WTC11 (cell line): ENCODE measurements at regions not wholly inside any gene's neighbourhood (a gene's known extent, or its start where the extent isn't known, plus 50 kb on each side); places are given as distances from the start of the nearest gene placed in this dataset.

Source experiments
- ATAC-seq: fragments of 200-7000 bp; cut with Tn5 transposase; 2 replicates; pipeline ENCODE4 v1.10.0; 2021; ENCODE audit warnings: mild to moderate bottlenecking, moderate library complexity
- CTCF ChIA-PET: fragments of 300-600 bp; sonication (Branson Sonifier 250); formaldehyde crosslinking; loops from one replicate; lab custom pipeline; 2021; ENCODE audit warnings: antibody characterized with exemption; lab: Charles Lee
- POLR2A ChIA-PET: fragments of 350-600 bp; sonication (Branson Sonifier 250); formaldehyde crosslinking; loops from one replicate; lab custom pipeline; 2021; ENCODE audit warnings: antibody characterized with exemption; lab: Charles Lee
- DNase-seq: peaks from one replicate; pipeline ENCODE4 v3.0.0; 2021; ENCODE audit warnings: low spot score
- H3K27ac Mint-ChIP-seq: 2 replicates; pipeline ENCODE4 v1.8.0; 2021; ENCODE audit warnings: mixed read lengths
- H3K27me3 Mint-ChIP-seq: 2 replicates; pipeline ENCODE4 v1.8.0; 2021; ENCODE audit warnings: low read depth, mild to moderate bottlenecking, moderate library complexity, mixed read lengths
- H3K36me3 Mint-ChIP-seq: 2 replicates; pipeline ENCODE4 v1.8.0; 2021; ENCODE audit warnings: mixed read lengths
- H3K4me1 Mint-ChIP-seq: 2 replicates; pipeline ENCODE4 v1.8.0; 2022; ENCODE audit warnings: mixed read lengths
- H3K4me3 Mint-ChIP-seq: 2 replicates; pipeline ENCODE4 v1.8.0; 2021; ENCODE audit warnings: mild to moderate bottlenecking, moderate library complexity, mixed read lengths
- H3K9me3 Mint-ChIP-seq: 2 replicates; pipeline ENCODE4 v1.8.0; 2021; ENCODE audit warnings: mixed read lengths
- AFF4 ChIP-seq: sonication (generic); formaldehyde crosslinking; IDR thresholded peaks from 2 replicates; pipeline ENCODE4 v1.8.1; 2023; ENCODE audit warnings: mild to moderate bottlenecking, missing genetic modification reagents, borderline replicate concordance
- CBFB ChIP-seq: sonication (generic); formaldehyde crosslinking; IDR thresholded peaks from 2 replicates; pipeline ENCODE4 v1.8.1; 2022; ENCODE audit warnings: mild to moderate bottlenecking, low read depth, missing genetic modification reagents
- CREB1 ChIP-seq: sonication (generic); formaldehyde crosslinking; IDR thresholded peaks from 2 replicates; pipeline ENCODE4 v1.8.0; 2023; ENCODE audit warnings: mild to moderate bottlenecking, missing genetic modification reagents
- ELF4 ChIP-seq: sonication (generic); formaldehyde crosslinking; IDR thresholded peaks from 2 replicates; pipeline ENCODE4 v1.8.1; 2022; ENCODE audit warnings: low read depth, mild to moderate bottlenecking, moderate library complexity, missing genetic modification reagents
- ESRRA ChIP-seq: sonication (generic); formaldehyde crosslinking; IDR thresholded peaks from 2 replicates; pipeline ENCODE4 v1.8.1; 2022; ENCODE audit warnings: mild to moderate bottlenecking, missing genetic modification reagents, borderline replicate concordance
- FOXK1 ChIP-seq: sonication (generic); formaldehyde crosslinking; IDR thresholded peaks from 2 replicates; pipeline ENCODE4 v1.8.0; 2022; ENCODE audit warnings: mild to moderate bottlenecking, moderate library complexity, missing genetic modification reagents
- GTF2I ChIP-seq: fragments of 250-450 bp; sonication (Bioruptor Pico); conservative IDR thresholded peaks from 2 replicates; pipeline ENCODE4 v1.4.0; 2021; ENCODE audit warnings: mild to moderate bottlenecking
- MXD4 ChIP-seq: fragments of 250-450 bp; sonication (Bioruptor Pico); IDR thresholded peaks from 2 replicates; pipeline ENCODE4 v1.8.0; 2021; ENCODE audit warnings: mild to moderate bottlenecking, moderate library complexity, borderline replicate concordance
- NFATC4 ChIP-seq: fragments of 250-450 bp; sonication (Bioruptor Pico); IDR thresholded peaks from 2 replicates; pipeline ENCODE4 v1.9.0; 2021; ENCODE audit warnings: mild to moderate bottlenecking
- NFYB ChIP-seq: sonication (generic); formaldehyde crosslinking; conservative IDR thresholded peaks from 2 replicates; pipeline ENCODE4 v1.8.0; 2022; ENCODE audit warnings: low read depth, missing genetic modification reagents
- PRRX2 ChIP-seq: fragments of 250-450 bp; sonication (Bioruptor Pico); IDR thresholded peaks from 2 replicates; pipeline ENCODE4 v1.8.0; 2021; ENCODE audit warnings: mild to moderate bottlenecking
- RORB ChIP-seq: fragments of 250-450 bp; sonication (Bioruptor Pico); IDR thresholded peaks from 2 replicates; pipeline ENCODE4 v1.9.0; 2021; ENCODE audit warnings: mild to moderate bottlenecking
- SOX15 ChIP-seq: fragments of 250-450 bp; sonication (Bioruptor Pico); IDR thresholded peaks from 2 replicates; pipeline ENCODE4 v1.9.0; 2021; ENCODE audit warnings: mild to moderate bottlenecking
- SP1 ChIP-seq: sonication (generic); formaldehyde crosslinking; conservative IDR thresholded peaks from 2 replicates; pipeline ENCODE4 v1.8.1; 2022; ENCODE audit warnings: missing genetic modification reagents
- TEAD4 ChIP-seq: sonication (generic); formaldehyde crosslinking; IDR thresholded peaks from 2 replicates; pipeline ENCODE4 v1.8.0; 2022; ENCODE audit warnings: mild to moderate bottlenecking, missing genetic modification reagents
- ZNF138 ChIP-seq: sonication (generic); formaldehyde crosslinking; conservative IDR thresholded peaks from 2 replicates; pipeline ENCODE4 v1.8.1; 2022; ENCODE audit warnings: mild to moderate bottlenecking, moderate library complexity, missing genetic modification reagents
- ZNF263 ChIP-seq: sonication (generic); formaldehyde crosslinking; IDR thresholded peaks from 2 replicates; pipeline ENCODE4 v1.8.1; 2022; ENCODE audit warnings: low read depth, mild to moderate bottlenecking, moderate library complexity, missing genetic modification reagents
- ZNF396 ChIP-seq: fragments of 250-450 bp; sonication (Bioruptor Pico); IDR thresholded peaks from 2 replicates; pipeline ENCODE4 v1.8.0; 2021; ENCODE audit warnings: mild to moderate bottlenecking, moderate library complexity, borderline replicate concordance
- ZNF416 ChIP-seq: fragments of 250-450 bp; sonication (Bioruptor Pico); IDR thresholded peaks from 2 replicates; pipeline ENCODE4 v1.9.0; 2021; ENCODE audit warnings: mild to moderate bottlenecking, inconsistent platforms
- ZNF425 ChIP-seq: fragments of 250-450 bp; sonication (Bioruptor Pico); conservative IDR thresholded peaks from 2 replicates; pipeline ENCODE4 v1.9.0; 2021; ENCODE audit warnings: mild to moderate bottlenecking
- ZNF671 ChIP-seq: fragments of 250-450 bp; sonication (Bioruptor Pico); IDR thresholded peaks from 2 replicates; pipeline ENCODE4 v1.8.0; 2021; ENCODE audit warnings: mild to moderate bottlenecking
- TF ChIP-seq, protein P1 (sequence below): sonication (generic); formaldehyde crosslinking; IDR thresholded peaks from 2 replicates; pipeline ENCODE4 v1.8.1; 2022; ENCODE audit warnings: missing genetic modification reagents, borderline replicate concordance
- TF ChIP-seq, protein P2 (sequence below): sonication (generic); formaldehyde crosslinking; IDR thresholded peaks from 2 replicates; pipeline ENCODE4 v1.8.0; 2023; ENCODE audit warnings: missing genetic modification reagents
- TF ChIP-seq, protein P3 (sequence below): sonication (generic); formaldehyde crosslinking; IDR thresholded peaks from 2 replicates; pipeline ENCODE4 v1.8.0; 2023; ENCODE audit warnings: mild to moderate bottlenecking, missing genetic modification reagents

GRCh38 chr4:118587946-118588345 is 97.2 kb upstream of the METTL14 start:
- no peak for ATAC-seq
- Mint-ChIP-seq H3K36me3 (no peaks in the 10 kb centered on the region), H3K27me3 (peaks cover 3% of the 10 kb centered on the region; the same call in 1 of the 2 replicates), H3K9me3 (no peaks in the 10 kb centered on the region), H3K4me3 (no peak overlapping the region), H3K27ac (no peak overlapping the region), H3K4me1 (peaks cover 21% of the 10 kb centered on the region)
- TF ChIP-seq SP1 (CRISPR knock-in tag) (no peak), ZNF671 (CRISPR knock-in tag) (no peak), ZNF416 (CRISPR knock-in tag) (no peak), NFATC4 (CRISPR knock-in tag) (no peak), FOXK1 (CRISPR knock-in tag) (no peak), TEAD4 (CRISPR knock-in tag) (no peak), ESRRA (CRISPR knock-in tag) (no peak), ZNF263 (CRISPR knock-in tag) (no peak), ZNF138 (CRISPR knock-in tag) (no peak)
- TF ChIP-seq, protein P1, sequence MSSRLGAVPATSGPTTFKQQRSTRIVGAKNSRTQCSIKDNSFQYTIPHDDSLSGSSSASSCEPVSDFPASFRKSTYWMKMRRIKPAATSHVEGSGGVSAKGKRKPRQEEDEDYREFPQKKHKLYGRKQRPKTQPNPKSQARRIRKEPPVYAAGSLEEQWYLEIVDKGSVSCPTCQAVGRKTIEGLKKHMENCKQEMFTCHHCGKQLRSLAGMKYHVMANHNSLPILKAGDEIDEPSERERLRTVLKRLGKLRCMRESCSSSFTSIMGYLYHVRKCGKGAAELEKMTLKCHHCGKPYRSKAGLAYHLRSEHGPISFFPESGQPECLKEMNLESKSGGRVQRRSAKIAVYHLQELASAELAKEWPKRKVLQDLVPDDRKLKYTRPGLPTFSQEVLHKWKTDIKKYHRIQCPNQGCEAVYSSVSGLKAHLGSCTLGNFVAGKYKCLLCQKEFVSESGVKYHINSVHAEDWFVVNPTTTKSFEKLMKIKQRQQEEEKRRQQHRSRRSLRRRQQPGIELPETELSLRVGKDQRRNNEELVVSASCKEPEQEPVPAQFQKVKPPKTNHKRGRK (CRISPR knock-in tag): no peak
- TF ChIP-seq, protein P2, sequence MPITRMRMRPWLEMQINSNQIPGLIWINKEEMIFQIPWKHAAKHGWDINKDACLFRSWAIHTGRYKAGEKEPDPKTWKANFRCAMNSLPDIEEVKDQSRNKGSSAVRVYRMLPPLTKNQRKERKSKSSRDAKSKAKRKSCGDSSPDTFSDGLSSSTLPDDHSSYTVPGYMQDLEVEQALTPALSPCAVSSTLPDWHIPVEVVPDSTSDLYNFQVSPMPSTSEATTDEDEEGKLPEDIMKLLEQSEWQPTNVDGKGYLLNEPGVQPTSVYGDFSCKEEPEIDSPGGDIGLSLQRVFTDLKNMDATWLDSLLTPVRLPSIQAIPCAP (CRISPR knock-in tag): no peak
- CTCF ChIA-PET: no interaction called here
- no peak for DNase-seq
- POLR2A ChIA-PET: no interaction called here

DNA sequence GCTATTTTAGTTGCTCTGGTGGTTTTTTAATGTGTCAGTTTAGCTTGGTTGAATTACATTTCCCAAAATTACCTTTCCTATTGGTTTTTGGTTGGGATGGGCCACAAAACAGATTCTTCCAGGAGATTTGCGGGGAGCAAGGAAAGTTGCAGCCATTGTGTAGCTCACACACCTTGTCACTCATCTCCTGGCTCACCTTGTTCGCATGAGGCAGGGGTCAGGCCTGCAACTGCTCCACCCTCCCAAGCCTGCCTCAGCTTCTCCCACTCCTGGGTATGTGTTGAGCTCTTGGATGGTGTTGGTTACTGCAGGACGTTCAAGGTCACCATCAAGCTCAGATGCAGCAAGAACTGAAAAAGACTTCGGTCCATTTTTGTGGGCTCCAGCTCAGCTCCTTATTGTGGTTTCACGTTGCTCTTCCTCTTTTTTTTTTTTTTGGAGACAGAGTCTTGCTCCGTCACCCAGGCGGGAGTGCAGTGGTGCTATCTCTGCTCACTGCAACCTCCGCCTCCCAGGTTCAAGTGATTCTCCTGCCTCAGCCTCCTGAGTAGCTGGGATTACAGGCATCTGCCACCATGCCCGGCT is 95.6 kb upstream of the METTL14 start:
- Mint-ChIP-seq H3K27ac (no peak overlapping the region), H3K27me3 (peaks cover 3% of the 10 kb centered on the region; the same call in 1 of the 2 replicates), H3K4me3 (no peak overlapping the region), H3K4me1 (peaks cover 20% of the 10 kb centered on the region), H3K9me3 (no peaks in the 10 kb centered on the region), H3K36me3 (no peaks in the 10 kb centered on the region)
- no peak for ATAC-seq
- ChIA-PET CTCF (interaction anchor here (1.0 kb wide), 1 partner anchor 209 kb away, joined by 3 read pairs; no protein-coding TSS in a partner anchor), POLR2A (no interaction called here)
- DNase-seq: no peak
- TF ChIP-seq AFF4 (CRISPR knock-in tag) (no peak), MXD4 (no peak), CREB1 (CRISPR knock-in tag) (no peak), ZNF263 (CRISPR knock-in tag) (no peak), ELF4 (CRISPR knock-in tag) (no peak), GTF2I (CRISPR knock-in tag) (no peak), ZNF425 (CRISPR knock-in tag) (no peak), RORB (no peak), ZNF396 (no peak), NFYB (CRISPR knock-in tag) (no peak), PRRX2 (CRISPR knock-in tag) (no peak), CBFB (CRISPR knock-in tag) (no peak), SOX15 (CRISPR knock-in tag) (no peak)
- TF ChIP-seq, protein P3, sequence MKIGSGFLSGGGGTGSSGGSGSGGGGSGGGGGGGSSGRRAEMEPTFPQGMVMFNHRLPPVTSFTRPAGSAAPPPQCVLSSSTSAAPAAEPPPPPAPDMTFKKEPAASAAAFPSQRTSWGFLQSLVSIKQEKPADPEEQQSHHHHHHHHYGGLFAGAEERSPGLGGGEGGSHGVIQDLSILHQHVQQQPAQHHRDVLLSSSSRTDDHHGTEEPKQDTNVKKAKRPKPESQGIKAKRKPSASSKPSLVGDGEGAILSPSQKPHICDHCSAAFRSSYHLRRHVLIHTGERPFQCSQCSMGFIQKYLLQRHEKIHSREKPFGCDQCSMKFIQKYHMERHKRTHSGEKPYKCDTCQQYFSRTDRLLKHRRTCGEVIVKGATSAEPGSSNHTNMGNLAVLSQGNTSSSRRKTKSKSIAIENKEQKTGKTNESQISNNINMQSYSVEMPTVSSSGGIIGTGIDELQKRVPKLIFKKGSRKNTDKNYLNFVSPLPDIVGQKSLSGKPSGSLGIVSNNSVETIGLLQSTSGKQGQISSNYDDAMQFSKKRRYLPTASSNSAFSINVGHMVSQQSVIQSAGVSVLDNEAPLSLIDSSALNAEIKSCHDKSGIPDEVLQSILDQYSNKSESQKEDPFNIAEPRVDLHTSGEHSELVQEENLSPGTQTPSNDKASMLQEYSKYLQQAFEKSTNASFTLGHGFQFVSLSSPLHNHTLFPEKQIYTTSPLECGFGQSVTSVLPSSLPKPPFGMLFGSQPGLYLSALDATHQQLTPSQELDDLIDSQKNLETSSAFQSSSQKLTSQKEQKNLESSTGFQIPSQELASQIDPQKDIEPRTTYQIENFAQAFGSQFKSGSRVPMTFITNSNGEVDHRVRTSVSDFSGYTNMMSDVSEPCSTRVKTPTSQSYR: no peak
- TF ChIP-seq, protein P2 (CRISPR knock-in tag): no peak
